Activated CD4-positive, alpha-beta memory T cell treated with anti-CD3 and anti-CD28 coated beads, Interleukin-2, amount 10 ng/mL, durations not matched to agents 7 days and 5 days (primary cell): ENCODE measurements at regions not wholly inside any gene's neighbourhood (a gene's known extent, or its start where the extent isn't known, plus 50 kb on each side); places are given as distances from the start of the nearest gene placed in this dataset.

ENCODE experiments used
- CTCF ChIA-PET: fragments of 350-600 bp; sonication (Branson Sonifier 250); formaldehyde crosslinking; loops from one replicate; lab custom pipeline; 2021; ENCODE audit warnings: antibody characterized with exemption, inconsistent platforms; lab: Charles Lee
- POLR2A ChIA-PET: fragments of 350-600 bp; sonication (Branson Sonifier 250); formaldehyde crosslinking; loops from one replicate; lab custom pipeline; 2021; ENCODE audit warnings: antibody characterized with exemption; lab: Charles Lee
- DNase-seq: peaks from one replicate; pipeline ENCODE4 v3.0.0-alpha.2; 2020
- H3K27ac Mint-ChIP-seq: one replicate; pipeline ENCODE4 v1.8.0; 2021; ENCODE audit warnings: mild to moderate bottlenecking, mixed read lengths
- H3K27me3 Mint-ChIP-seq: one replicate; pipeline ENCODE4 v1.8.0; 2021; ENCODE audit warnings: mixed read lengths
- H3K36me3 Mint-ChIP-seq: one replicate; pipeline ENCODE4 v1.8.0; 2021; ENCODE audit warnings: low read depth, mixed read lengths
- H3K4me1 Mint-ChIP-seq: one replicate; pipeline ENCODE4 v1.8.0; 2021; ENCODE audit warnings: mixed read lengths
- H3K4me3 Mint-ChIP-seq: one replicate; pipeline ENCODE4 v1.8.0; 2021; ENCODE audit warnings: mild to moderate bottlenecking, mixed read lengths
- H3K9me3 Mint-ChIP-seq: one replicate; pipeline ENCODE4 v1.8.0; 2021; ENCODE audit warnings: mixed read lengths

DNA sequence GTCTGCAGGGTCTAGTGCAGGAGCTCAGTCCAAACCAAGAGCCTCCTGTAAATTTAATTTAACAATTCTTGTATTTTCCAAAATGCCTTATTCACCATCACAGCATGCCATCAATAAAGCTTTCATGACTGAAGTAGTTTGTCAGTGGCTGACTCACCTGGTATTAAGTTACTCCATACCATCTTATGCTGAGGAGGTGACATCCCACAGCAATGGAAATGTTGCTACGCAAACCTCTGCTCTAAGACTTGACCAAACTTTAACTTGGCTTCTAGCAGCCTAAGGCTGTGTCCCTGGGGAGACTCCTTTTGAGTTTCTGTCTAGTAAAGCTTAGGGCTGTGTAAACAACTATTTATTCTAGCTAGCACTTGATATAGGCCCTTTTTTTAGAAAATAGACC lies 1231.3 kb upstream of the CDH18 start:
- Mint-ChIP-seq H3K27ac (no peak overlapping the region), H3K9me3 (no peaks in the 10 kb centered on the region), H3K27me3 (no peaks in the 10 kb centered on the region), H3K4me1 (no peaks in the 10 kb centered on the region), H3K4me3 (no peak overlapping the region), H3K36me3 (no peaks in the 10 kb centered on the region)
- ChIA-PET POLR2A (no interaction called here), CTCF (no interaction called here)
- no peak for DNase-seq

DNA sequence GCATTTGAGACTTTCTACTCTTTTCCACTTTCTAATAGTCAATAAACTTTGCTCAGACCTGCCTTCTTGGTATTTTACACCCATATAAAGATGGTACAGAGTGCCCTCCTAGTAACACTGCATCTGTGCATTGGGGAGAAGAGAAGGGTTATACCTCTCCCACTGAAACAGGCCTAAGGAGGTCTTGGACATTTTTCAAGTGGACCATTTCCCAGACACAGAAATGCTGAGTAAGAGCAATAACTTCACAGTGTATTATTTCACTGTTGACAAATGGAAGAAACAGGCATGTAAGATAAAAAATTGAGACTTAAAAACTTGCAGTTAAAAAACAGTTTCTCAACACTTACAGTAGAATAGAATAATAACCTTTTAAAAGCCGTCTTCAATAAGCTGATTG lies 1224.0 kb upstream of the CDH18 start:
- CTCF ChIA-PET: no interaction called here
- Mint-ChIP-seq H3K36me3 (no peaks in the 10 kb centered on the region), H3K27me3 (no peaks in the 10 kb centered on the region)

DNA sequence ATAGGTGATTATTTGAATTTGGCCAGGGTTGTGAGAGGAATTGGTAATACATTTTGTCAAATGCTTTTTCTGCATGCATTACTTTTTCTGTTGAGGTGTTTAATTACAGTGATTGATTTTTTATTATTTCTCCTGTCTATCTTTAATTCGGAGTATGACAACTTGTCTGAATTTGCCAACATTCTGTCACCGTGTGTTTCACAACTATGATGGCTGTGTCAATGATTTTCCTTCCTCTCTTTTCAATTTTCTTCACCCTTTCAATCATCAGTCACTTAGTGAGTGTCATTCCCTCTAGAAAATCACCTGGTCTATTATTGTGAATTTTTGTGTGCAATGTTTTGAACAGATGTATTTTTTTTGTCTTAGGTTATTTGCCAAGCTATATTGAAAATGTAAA lies 1221.4 kb upstream of the CDH18 start:
- no peak overlapping the region for H3K27ac Mint-ChIP-seq
- POLR2A ChIA-PET: no interaction called here
- CTCF ChIA-PET: no interaction called here
- H3K9me3 Mint-ChIP-seq: peaks cover 2% of the 10 kb centered on the region
- no peaks in the 10 kb centered on the region for H3K36me3 Mint-ChIP-seq
- H3K4me3 Mint-ChIP-seq: no peak overlapping the region
- DNase-seq: no peak
- no peaks in the 10 kb centered on the region for H3K27me3 Mint-ChIP-seq
- no peaks in the 10 kb centered on the region for H3K4me1 Mint-ChIP-seq

More for the DNA sequence above, 1224.0 kb upstream of the CDH18 start:
- no peak overlapping the region for H3K4me3 Mint-ChIP-seq
- peaks cover 2% of the 10 kb centered on the region for H3K9me3 Mint-ChIP-seq
- POLR2A ChIA-PET: no interaction called here
- H3K27ac Mint-ChIP-seq: no peak overlapping the region
- H3K4me1 Mint-ChIP-seq: no peaks in the 10 kb centered on the region
- no peak for DNase-seq

DNA sequence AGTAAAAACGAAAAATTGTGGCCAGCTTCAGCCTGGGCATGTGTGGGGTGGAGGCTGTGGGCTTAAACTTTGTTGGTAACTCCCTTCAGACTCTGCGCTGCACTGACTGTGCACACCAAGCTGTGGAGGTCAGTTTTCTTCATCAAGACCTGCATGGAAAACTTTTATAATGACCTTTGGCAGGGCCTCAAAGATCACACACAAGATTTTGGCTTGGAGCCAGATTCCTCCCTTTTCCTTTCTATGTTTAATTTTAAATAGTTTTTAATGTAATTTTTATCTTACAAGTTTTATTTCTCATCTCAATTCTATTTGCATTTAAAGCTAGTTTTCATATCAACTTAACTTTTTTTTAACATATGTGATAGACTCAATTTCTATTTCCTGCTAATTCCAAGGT lies 1211.1 kb upstream of the CDH18 start:
- ChIA-PET POLR2A (no interaction called here), CTCF (no interaction called here)
- no peaks in the 10 kb centered on the region for H3K27me3 Mint-ChIP-seq
- H3K4me3 Mint-ChIP-seq: no peak overlapping the region
- H3K27ac Mint-ChIP-seq: no peak overlapping the region
- H3K4me1 Mint-ChIP-seq: no peaks in the 10 kb centered on the region
- no peak for DNase-seq
- H3K9me3 Mint-ChIP-seq: peaks cover 2% of the 10 kb centered on the region
- no peaks in the 10 kb centered on the region for H3K36me3 Mint-ChIP-seq

DNA sequence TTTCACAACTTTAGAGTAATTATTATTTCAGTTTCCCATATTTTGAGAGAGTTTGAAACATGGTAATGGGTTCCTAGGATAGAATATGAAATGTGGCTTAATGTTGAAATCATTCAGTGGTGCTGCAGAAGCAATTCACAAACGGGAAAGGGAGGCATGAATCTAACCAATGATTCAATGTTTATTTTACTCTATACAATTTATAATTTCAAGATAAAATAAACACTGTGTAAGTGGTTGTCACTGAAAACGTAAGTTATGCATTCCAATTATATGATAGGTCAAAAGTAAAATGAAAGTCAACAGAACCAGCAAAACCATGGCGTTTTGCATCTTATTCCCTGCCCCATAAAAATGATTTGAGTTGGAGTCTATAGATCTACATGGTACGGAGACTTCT lies 1207.1 kb upstream of the CDH18 start:
- DNase-seq: no peak
- ChIA-PET CTCF (no interaction called here), POLR2A (no interaction called here)
- Mint-ChIP-seq H3K4me3 (no peak overlapping the region), H3K36me3 (no peaks in the 10 kb centered on the region), H3K9me3 (peaks cover under 1% of the 10 kb centered on the region), H3K4me1 (no peaks in the 10 kb centered on the region), H3K27ac (no peak overlapping the region), H3K27me3 (no peaks in the 10 kb centered on the region)

DNA sequence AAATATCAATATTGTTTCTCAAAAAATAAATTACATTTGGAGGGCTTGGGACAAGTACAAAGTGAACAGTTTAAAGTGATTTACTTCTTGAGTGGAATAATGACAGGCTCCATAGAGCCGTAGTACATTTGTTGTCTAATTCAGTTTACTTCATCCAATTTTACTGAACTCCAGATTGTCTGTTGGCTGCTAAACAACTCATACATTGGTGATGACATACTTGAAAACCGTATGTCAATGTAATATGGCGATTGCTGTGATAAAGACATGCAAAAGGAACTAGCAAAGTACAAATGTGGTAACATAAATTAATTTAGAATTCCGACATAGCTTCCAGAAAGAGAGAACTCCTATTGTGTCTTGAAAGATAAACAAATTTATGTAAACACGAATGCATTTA lies 1197.5 kb upstream of the CDH18 start:
- Mint-ChIP-seq H3K27me3 (no peaks in the 10 kb centered on the region), H3K4me1 (no peaks in the 10 kb centered on the region), H3K4me3 (no peak overlapping the region), H3K27ac (no peak overlapping the region), H3K9me3 (peaks cover 17% of the 10 kb centered on the region), H3K36me3 (no peaks in the 10 kb centered on the region)
- POLR2A ChIA-PET: no interaction called here
- no peak for DNase-seq
- CTCF ChIA-PET: no interaction called here

DNA sequence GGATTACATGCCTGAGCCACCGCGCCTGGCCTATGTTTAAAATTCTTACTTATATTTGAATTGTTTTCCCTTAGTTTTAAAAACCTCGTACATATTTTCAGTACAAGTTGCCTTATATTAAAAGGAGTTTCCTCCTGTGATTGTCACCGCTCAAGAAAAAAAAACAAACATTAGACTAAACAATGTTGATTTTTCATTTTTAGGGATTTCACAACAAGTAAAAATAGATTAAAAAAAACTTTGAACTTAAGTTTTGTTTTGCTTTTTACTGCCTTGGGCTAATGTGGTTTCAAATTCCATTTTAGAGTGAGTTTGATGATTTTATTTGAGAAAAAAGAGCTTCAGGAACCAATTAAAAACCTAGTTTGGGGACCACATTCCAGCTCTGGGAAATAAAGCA lies 1196.6 kb upstream of the CDH18 start:
- DNase-seq: no peak
- CTCF ChIA-PET: no interaction called here
- POLR2A ChIA-PET: no interaction called here

DNA sequence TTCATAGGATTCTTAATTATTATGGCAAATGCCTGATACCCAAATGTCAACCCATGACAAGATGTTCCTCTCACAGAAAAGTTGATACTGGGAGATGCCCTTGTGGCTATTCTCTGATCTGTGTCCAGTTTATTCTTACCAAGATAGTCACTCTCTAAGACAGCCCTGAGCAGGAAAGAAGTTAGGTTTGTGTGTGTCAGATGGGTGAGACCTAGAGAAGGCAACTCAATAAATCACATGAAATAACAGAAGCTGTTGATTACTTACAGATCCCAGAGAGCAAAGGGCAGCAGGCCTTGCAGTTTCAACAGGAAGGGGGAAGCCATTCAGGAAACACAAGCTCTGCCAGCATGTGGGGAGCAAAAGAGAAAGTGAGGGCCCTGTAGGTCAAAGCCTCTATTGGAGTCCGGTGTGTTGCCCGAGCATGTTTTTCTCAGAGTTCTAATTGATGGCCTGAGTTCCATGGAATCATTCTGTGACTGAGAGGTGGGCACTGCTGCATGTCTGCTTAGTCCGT lies 1193.7 kb upstream of the CDH18 start:
- Mint-ChIP-seq H3K9me3 (peaks cover 11% of the 10 kb centered on the region), H3K36me3 (no peaks in the 10 kb centered on the region), H3K27ac (no peak overlapping the region), H3K4me3 (no peak overlapping the region), H3K4me1 (no peaks in the 10 kb centered on the region), H3K27me3 (no peaks in the 10 kb centered on the region)
- DNase-seq: no peak
- ChIA-PET POLR2A (no interaction called here), CTCF (no interaction called here)

More for the DNA sequence above, 1196.6 kb upstream of the CDH18 start:
- Mint-ChIP-seq H3K4me1 (no peaks in the 10 kb centered on the region), H3K27me3 (no peaks in the 10 kb centered on the region), H3K9me3 (peaks cover 13% of the 10 kb centered on the region), H3K36me3 (no peaks in the 10 kb centered on the region), H3K4me3 (no peak overlapping the region), H3K27ac (no peak overlapping the region)

DNA sequence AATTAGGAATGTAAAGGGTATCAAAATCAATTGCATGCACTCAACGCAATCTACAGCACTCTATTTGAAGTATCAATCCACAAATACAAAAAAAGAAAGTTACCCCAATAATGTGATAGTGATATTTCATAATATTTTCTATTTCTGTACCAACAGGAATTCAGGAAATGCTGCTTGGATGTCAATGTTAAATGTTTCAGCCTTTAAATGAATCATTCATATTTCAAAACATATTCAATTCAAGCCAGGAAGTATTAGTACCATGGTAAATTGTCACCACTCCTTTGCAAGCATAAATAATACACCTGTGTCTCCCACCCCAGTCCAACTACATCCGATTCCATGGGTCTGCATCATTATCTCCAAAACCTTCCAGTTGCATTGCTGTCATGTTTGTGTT lies 1185.5 kb upstream of the CDH18 start:
- Mint-ChIP-seq H3K36me3 (no peaks in the 10 kb centered on the region), H3K4me3 (no peak overlapping the region)

DNA sequence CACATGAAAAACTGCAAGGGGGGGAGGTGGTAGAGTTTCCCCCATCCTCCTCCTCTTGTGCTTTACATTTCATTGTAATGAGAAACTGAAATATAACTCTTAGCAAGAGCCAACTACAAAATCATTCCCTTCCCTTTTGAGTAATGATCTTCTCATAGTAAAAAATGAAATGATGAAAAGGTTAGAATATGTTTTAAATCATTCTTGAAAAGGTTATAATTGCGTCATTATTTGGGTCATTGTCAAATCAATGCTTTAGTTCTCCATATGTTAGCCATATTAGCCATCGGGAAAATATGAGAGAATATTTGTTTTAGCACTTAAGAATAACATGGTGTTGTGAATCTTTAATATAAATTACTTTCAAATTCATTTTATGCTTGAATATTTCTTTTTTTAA lies 1185.0 kb upstream of the CDH18 start:
- CTCF ChIA-PET: no interaction called here
- H3K27ac Mint-ChIP-seq: no peak overlapping the region
- H3K27me3 Mint-ChIP-seq: no peaks in the 10 kb centered on the region
- no peak overlapping the region for H3K4me3 Mint-ChIP-seq
- H3K36me3 Mint-ChIP-seq: no peaks in the 10 kb centered on the region
- peaks cover 3% of the 10 kb centered on the region for H3K9me3 Mint-ChIP-seq
- POLR2A ChIA-PET: no interaction called here
- no peak for DNase-seq
- H3K4me1 Mint-ChIP-seq: no peaks in the 10 kb centered on the region

More for the DNA sequence above, 1185.5 kb upstream of the CDH18 start:
- Mint-ChIP-seq H3K4me1 (no peaks in the 10 kb centered on the region), H3K27me3 (no peaks in the 10 kb centered on the region), H3K9me3 (peaks cover 3% of the 10 kb centered on the region), H3K27ac (no peak overlapping the region)
- ChIA-PET POLR2A (no interaction called here), CTCF (no interaction called here)
- DNase-seq: no peak

DNA sequence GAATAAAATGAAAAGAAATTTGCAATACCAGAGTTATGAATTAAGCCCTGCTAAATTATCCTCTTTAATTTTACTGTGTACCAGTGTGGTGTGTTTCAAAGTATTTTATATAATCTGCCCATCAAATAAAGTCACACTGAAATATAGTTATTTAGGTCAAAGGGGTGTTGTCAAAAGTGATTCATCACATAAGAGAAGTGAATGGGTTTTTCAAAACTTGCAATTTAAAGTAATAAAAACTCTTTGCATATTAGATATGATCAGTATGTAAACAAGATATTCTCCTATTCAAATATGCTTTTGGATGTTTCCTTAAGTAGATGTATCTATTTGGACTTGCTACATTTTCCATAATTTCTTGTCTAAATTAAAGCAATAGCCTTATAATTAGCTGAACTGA lies 1183.0 kb upstream of the CDH18 start:
- H3K4me1 Mint-ChIP-seq: no peaks in the 10 kb centered on the region
- H3K36me3 Mint-ChIP-seq: no peaks in the 10 kb centered on the region
- no peak overlapping the region for H3K4me3 Mint-ChIP-seq
- peaks cover 2% of the 10 kb centered on the region for H3K9me3 Mint-ChIP-seq
- CTCF ChIA-PET: no interaction called here
- no peaks in the 10 kb centered on the region for H3K27me3 Mint-ChIP-seq
- H3K27ac Mint-ChIP-seq: no peak overlapping the region
- POLR2A ChIA-PET: no interaction called here
- DNase-seq: no peak

DNA sequence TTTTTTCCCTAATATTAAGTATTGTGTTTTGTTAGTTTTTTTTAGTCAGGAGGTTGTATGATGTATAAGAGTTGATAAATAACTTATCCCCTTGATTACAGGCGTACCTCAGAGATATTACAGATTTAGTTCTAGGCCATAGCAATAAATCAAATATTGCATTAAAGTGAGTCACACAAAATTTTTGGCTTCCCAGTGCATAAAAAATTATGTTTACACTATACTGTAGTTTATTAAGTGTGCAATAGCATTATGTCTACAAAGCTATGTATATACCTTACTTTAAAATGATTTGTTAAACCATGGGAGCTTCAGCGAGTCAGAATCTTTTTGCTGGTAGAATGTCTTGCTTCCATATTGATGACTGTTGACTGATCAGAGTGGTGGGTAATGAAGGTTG lies 1180.6 kb upstream of the CDH18 start:
- CTCF ChIA-PET: no interaction called here
- peaks cover 9% of the 10 kb centered on the region for H3K9me3 Mint-ChIP-seq
- H3K36me3 Mint-ChIP-seq: no peaks in the 10 kb centered on the region
- H3K4me3 Mint-ChIP-seq: no peak overlapping the region
- H3K27me3 Mint-ChIP-seq: no peaks in the 10 kb centered on the region
- POLR2A ChIA-PET: no interaction called here
- no peak overlapping the region for H3K27ac Mint-ChIP-seq
- no peaks in the 10 kb centered on the region for H3K4me1 Mint-ChIP-seq
- no peak for DNase-seq

DNA sequence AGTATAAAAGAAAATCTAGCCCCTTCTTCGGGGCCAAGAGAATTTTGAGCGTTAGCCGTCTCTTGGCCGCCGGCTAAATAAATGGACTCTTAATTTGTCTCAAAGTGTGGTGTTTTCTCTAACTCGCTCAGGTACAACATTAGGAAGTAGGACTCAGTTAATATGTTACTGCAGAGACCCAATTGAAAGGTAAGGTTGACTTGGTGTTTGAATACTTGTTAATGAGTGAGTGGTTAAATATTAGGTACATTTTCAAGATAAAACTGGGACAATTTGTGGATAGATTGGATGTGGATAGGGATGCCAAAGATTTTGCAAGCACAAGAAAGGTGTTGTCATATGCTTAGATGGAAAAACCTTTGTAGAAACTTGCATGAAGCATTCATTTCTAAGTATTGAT lies 1177.3 kb upstream of the CDH18 start:
- H3K27ac Mint-ChIP-seq: no peak overlapping the region
- DNase-seq: no peak
- H3K9me3 Mint-ChIP-seq: peaks cover 9% of the 10 kb centered on the region
- H3K36me3 Mint-ChIP-seq: no peaks in the 10 kb centered on the region
- POLR2A ChIA-PET: no interaction called here
- no peaks in the 10 kb centered on the region for H3K4me1 Mint-ChIP-seq
- H3K4me3 Mint-ChIP-seq: no peak overlapping the region
- CTCF ChIA-PET: no interaction called here
- H3K27me3 Mint-ChIP-seq: no peaks in the 10 kb centered on the region

DNA sequence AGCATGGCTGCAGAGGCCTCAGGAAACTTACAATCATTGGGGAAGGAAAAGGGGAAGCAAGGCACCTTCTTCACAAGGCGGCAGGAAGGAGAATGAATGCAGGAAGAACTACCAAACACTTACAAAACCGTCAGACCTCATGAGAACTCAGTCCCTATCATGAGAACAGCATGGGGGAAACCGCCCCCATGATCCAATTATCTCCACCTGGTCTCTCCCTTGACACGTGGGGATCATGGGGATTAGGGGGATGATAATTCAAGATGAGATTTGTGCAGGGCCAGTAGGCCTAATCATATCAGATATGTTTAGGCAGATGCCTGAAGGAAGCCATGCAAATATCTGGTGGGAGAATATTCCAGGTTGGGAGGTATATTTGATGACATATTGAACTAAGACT lies 1176.4 kb upstream of the CDH18 start:
- ChIA-PET POLR2A (no interaction called here), CTCF (no interaction called here)
- no peaks in the 10 kb centered on the region for H3K36me3 Mint-ChIP-seq
- H3K4me3 Mint-ChIP-seq: no peak overlapping the region
- no peak for DNase-seq
- no peak overlapping the region for H3K27ac Mint-ChIP-seq
- peaks cover 9% of the 10 kb centered on the region for H3K9me3 Mint-ChIP-seq
- H3K4me1 Mint-ChIP-seq: no peaks in the 10 kb centered on the region
- H3K27me3 Mint-ChIP-seq: no peaks in the 10 kb centered on the region
